ENCODE measurements at regions not wholly inside any gene's neighbourhood (a gene's known extent, or its start where the extent isn't known, plus 50 kb on each side); places are given as distances from the start of the nearest gene placed in this dataset.

DNA sequence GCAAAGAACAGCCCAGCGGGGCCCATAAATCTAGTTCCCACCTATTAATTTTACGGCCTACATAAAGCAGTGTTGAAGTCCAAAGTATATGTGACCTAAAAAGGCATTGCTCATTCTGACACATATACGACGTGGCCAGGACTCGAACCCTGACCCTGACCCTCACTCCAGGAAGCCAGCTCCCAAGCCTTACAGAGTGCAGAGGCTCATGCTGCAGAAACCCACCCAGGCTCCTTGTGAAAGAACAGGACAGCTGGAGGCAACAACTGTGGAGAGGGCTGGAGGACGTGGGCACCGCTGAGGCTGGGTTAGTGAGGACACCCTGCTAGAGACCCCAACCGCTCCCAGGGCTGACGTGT lies 221.6 kb downstream of the CYP26B1 start (continued):
- TF ChIP-seq NRF1 (IDR thresholded peaks at IDR 0.05; ENCODE audit: low read depth, low read length) = no peak
- TF ChIP-seq RNF2 (IDR thresholded peaks at IDR 0.05; ENCODE audit: borderline replicate concordance, low read depth, low read length, missing control alignments, poor library complexity, severe bottlenecking) = no peak
- TF ChIP-seq GTF2F1 (IDR thresholded peaks at IDR 0.05; ENCODE audit: borderline replicate concordance, low read depth, low read length) = no peak
